Body of pancreas (tissue), 4 donors: ENCODE measurements at regions not wholly inside any gene's neighbourhood (a gene's known extent, or its start where the extent isn't known, plus 50 kb on each side); places are given as distances from the start of the nearest gene placed in this dataset.
"Not testable (repeated sequence)": the region's sequence is repeated elsewhere in the genome, so short reads cannot be mapped to it uniquely, and the experiment has no call there.

Experiments used
- ATAC-seq: fragments of 150-250 bp; one replicate; pipeline ENCODE4 v1.9.1; 2016
- DNase-seq, 4 donors: peaks; one replicate each; pipeline ENCODE4 v3.0.0-alpha.2; 2019
- H3K27ac ChIP-seq, 4 donors: fragments of 200-600 bp; sonication (generic); 1 replicate in 3 of 4; 2 replicates in 1 of 4; pipeline versions ENCODE4 v1.5.1 to v1.6.1; 2016 to 2019; ENCODE audit warnings: mild to moderate bottlenecking in 1 of 4, mixed read lengths in 1 of 4, moderate library complexity in 1 of 4
- H3K27me3 ChIP-seq, 2 donors: fragments of 200-600 bp; sonication (generic); one replicate each; pipeline ENCODE4 v1.6.0; 2016; ENCODE audit warnings: mild to moderate bottlenecking in 1 of 2
- H3K36me3 ChIP-seq, 2 donors: fragments of 200-600 bp; sonication (generic); replicated peaks in 1 of 2; 2 replicates each; pipeline ENCODE4 v1.5.1; 2016; ENCODE audit warnings: low read depth in 2 of 2; ENCODE audit not compliant: insufficient read depth in 1 of 2
- H3K4me1 ChIP-seq: fragments of 200-600 bp; sonication (generic); one replicate; pipeline ENCODE4 v1.6.0; 2016
- H3K4me3 ChIP-seq, 2 donors: fragments of 200-600 bp; sonication (generic); 1 replicate in 1 of 2; 2 replicates in 1 of 2; pipeline ENCODE4 v1.5.1; 2016 to 2019
- H3K9me3 ChIP-seq, 3 donors: fragments of 200-600 bp; sonication (generic); 1 replicate in 2 of 3; 2 replicates in 1 of 3; pipeline ENCODE4 v1.5.1; 2016
- CTCF ChIP-seq, 7 experiments: fragments of 450-650 bp in 4 of 7; fragments of 200-600 bp in 3 of 7; sonication (generic) in 3 of 7; IDR thresholded peaks; one replicate each; pipeline ENCODE4 v1.5.1; 2016 to 2019; ENCODE audit warnings: antibody characterized with exemption in 7 of 7
- POLR2A ChIP-seq, 3 donors: fragments of 450-650 bp; IDR thresholded peaks; one replicate each; pipeline ENCODE4 v1.6.1; 2016; ENCODE audit warnings: antibody characterized with exemption in 3 of 3, mild to moderate bottlenecking in 2 of 3
- WGBS, 2 donors: methylation state at CpG; one replicate each; pipeline ENCODE4 v1.1.5; 2017; 5-methylcytosine and 5-hydroxymethylcytosine counted together
- intact Hi-C: fragments of 100-400 bp; cut with DNase I; formaldehyde crosslinking; loops from one replicate; pipeline ENCODE4 v1.15.1; 2023

- Histone ChIP-seq H3K36me3 (no peaks in the 10 kb centered on the region), H3K4me1 (no peaks in the 10 kb centered on the region), H3K4me3 (no peak overlapping the region), H3K27ac (no peak overlapping the region), H3K27me3 (no peaks in the 10 kb centered on the region), H3K9me3 (no peaks in the 10 kb centered on the region)
- DNase-seq (no peak), ATAC-seq (no peak)
- no peak for TF ChIP-seq POLR2A (IDR thresholded peaks at IDR 0.05)
- 50 to 63% methylated on average over 6 to 8 of the region's 8 CpGs for WGBS, 2 donors
- intact Hi-C loops = no loop called here
Observed at GRCh38 chr15:96867992-96868391, 537.5 kb downstream of the NR2F2 start.

GRCh38 chr15:96869122-96869521 lies 538.6 kb downstream of the NR2F2 start:
- Histone ChIP-seq H3K4me3 (no peak overlapping the region), H3K36me3 (no peaks in the 10 kb centered on the region), H3K9me3 (no peaks in the 10 kb centered on the region), H3K27me3 (no peaks in the 10 kb centered on the region), H3K4me1 (no peaks in the 10 kb centered on the region), H3K27ac (no peak overlapping the region)
- no peak for ATAC-seq
- intact Hi-C loops = no loop called here
- DNase-seq = no peak
- 88 to 96% methylated on average over 1 of the region's 1 CpG for WGBS, 2 donors
- no peak for TF ChIP-seq POLR2A (IDR thresholded peaks at IDR 0.05)
- no peak for TF ChIP-seq CTCF (IDR thresholded peaks at IDR 0.05)

- Histone ChIP-seq H3K4me1 (no peaks in the 10 kb centered on the region), H3K27me3 (no peaks in the 10 kb centered on the region), H3K9me3 (no peaks in the 10 kb centered on the region), H3K4me3 (no peak overlapping the region), H3K27ac (no peak overlapping the region), H3K36me3 (no peaks in the 10 kb centered on the region)
- DNase-seq (no peak), ATAC-seq (no peak)
- intact Hi-C loops = no loop called here
- TF ChIP-seq POLR2A (IDR thresholded peaks at IDR 0.05) (no peak), CTCF (IDR thresholded peaks at IDR 0.05) (no peak)
- WGBS, 2 donors = 10 to 11% methylated on average over 1 of the region's 1 CpG
Observed at GRCh38 chr15:96869790-96870189, 539.3 kb downstream of the NR2F2 start.

DNA sequence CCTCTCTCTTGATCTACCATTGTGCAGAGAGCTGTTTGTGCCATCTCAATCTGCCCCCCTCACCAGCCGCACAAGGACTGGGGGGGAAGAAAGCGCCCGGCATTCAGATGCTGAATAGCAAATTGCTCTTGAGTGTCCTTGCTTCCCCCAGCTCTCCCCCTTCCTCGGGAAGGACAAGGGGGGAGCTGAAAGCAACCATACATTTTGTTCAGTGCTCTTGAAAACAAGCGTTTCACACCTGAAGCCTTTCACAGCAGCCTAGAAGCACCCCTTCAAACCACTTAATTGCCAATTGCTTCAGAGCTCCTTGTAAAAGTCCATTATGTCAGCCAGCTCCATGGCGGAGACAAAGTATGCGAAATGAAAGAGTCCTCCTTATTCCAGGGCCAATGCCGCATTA lies 540.1 kb downstream of the NR2F2 start:
- Histone ChIP-seq H3K9me3 (no peaks in the 10 kb centered on the region), H3K4me1 (no peaks in the 10 kb centered on the region), H3K4me3 (no peak overlapping the region), H3K27me3 (no peaks in the 10 kb centered on the region), H3K36me3 (no peaks in the 10 kb centered on the region), H3K27ac (no peak overlapping the region)
- WGBS, 2 donors = 70 to 73% methylated on average over 8 of the region's 8 CpGs
- no peak for ATAC-seq
- DNase-seq = no peak
- TF ChIP-seq POLR2A (IDR thresholded peaks at IDR 0.05) = no peak
- TF ChIP-seq CTCF (IDR thresholded peaks at IDR 0.05) = no peak
- intact Hi-C loops = no loop called here

GRCh38 chr15:96877442-96877841 lies 546.9 kb downstream of the NR2F2 start:
- H3K4me3 ChIP-seq, DNase-seq, ATAC-seq, H3K9me3 ChIP-seq, H3K36me3 ChIP-seq, intact Hi-C loops, H3K27me3 ChIP-seq, H3K27ac ChIP-seq, H3K4me1 ChIP-seq: not testable (repeated sequence)
- WGBS, 2 donors = 88 to 91% methylated on average over 6 of the region's 6 CpGs

GRCh38 chr15:96878129-96878528 lies 547.6 kb downstream of the NR2F2 start:
- TF ChIP-seq POLR2A (IDR thresholded peaks at IDR 0.05) (no peak), CTCF (IDR thresholded peaks at IDR 0.05) (no peak)
- intact Hi-C loops = no loop called here
- WGBS, 2 donors = 97% methylated on average over 2 of the region's 2 CpGs; no CpG with 5 or more reads in 1 of the 2 donors
- Histone ChIP-seq H3K4me3 (no peak overlapping the region), H3K9me3 (no peaks in the 10 kb centered on the region), H3K27me3 (no peaks in the 10 kb centered on the region), H3K4me1 (no peaks in the 10 kb centered on the region), H3K36me3 (no peaks in the 10 kb centered on the region), H3K27ac (no peak overlapping the region)
- ATAC-seq (no peak), DNase-seq (no peak)
